ENCODE measurements at regions not wholly inside any gene's neighbourhood (a gene's known extent, or its start where the extent isn't known, plus 50 kb on each side); places are given as distances from the start of the nearest gene placed in this dataset.

DNA sequence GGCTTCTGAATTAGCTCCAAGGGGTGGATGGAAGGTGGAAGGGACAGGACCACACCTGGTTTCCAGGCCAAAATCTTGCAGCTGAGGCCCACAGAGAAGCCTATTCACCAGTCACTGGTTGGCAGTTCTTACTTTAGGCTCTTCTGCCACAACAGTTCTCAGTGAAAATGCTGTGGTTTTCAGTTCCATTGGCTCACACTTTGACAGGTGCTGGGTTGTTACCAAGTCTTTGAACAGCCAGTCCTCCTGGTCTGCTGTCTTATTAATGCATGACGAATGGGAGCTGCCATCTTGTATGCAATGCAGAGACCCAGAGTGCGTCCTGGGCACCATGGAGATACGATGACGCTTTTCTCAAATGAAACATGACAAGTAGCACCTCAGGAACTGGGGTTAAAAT lies 232.0 kb upstream of the ZBED5 start:
- H3K4me3 ChIP-seq = no peak overlapping the region
- 89% methylated on average over 4 of the region's 4 CpGs for WGBS
- H3K4me1 ChIP-seq = no peaks in the 10 kb centered on the region
- no peaks in the 10 kb centered on the region for H3K9me3 ChIP-seq
- intact Hi-C loops (cut with DNase I) = no loop called here
- no peaks in the 10 kb centered on the region for H3K36me3 ChIP-seq
- TF ChIP-seq EP300 (IDR thresholded peaks at IDR 0.05) (no peak), POLR2A (IDR thresholded peaks at IDR 0.05; ENCODE audit: low read depth) (no peak), POLR2AphosphoS5 (IDR thresholded peaks at IDR 0.05) (no peak)
- TF ChIP-seq, protein P1, sequence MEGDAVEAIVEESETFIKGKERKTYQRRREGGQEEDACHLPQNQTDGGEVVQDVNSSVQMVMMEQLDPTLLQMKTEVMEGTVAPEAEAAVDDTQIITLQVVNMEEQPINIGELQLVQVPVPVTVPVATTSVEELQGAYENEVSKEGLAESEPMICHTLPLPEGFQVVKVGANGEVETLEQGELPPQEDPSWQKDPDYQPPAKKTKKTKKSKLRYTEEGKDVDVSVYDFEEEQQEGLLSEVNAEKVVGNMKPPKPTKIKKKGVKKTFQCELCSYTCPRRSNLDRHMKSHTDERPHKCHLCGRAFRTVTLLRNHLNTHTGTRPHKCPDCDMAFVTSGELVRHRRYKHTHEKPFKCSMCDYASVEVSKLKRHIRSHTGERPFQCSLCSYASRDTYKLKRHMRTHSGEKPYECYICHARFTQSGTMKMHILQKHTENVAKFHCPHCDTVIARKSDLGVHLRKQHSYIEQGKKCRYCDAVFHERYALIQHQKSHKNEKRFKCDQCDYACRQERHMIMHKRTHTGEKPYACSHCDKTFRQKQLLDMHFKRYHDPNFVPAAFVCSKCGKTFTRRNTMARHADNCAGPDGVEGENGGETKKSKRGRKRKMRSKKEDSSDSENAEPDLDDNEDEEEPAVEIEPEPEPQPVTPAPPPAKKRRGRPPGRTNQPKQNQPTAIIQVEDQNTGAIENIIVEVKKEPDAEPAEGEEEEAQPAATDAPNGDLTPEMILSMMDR (IDR thresholded peaks at IDR 0.05) = no peak
- peak; percentile 50 for DNase-seq (ENCODE audit: extremely low spot score)
- no peaks in the 10 kb centered on the region for H3K27me3 ChIP-seq
- H3K27ac ChIP-seq (replicated peaks in 1 of 4) = no peak overlapping the region

DNA sequence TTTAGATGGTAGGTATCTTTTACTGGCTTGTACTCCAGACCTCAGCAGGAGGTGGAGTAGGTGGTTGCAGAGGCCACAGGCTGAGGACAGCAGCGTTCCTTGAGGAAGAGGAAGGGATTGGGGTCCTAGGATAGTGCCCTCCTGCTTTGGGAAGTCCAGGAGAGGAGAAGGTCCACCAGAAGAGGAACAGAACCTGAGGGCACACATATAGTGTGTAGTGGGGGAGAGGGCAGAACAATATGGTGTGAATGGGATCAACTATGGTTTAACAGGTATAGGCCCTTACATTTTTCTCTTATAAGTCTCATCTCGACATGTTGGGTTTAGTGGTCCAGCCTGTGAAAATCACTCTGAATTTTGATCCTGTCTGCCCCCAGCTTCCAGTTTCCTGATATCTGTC lies 229.1 kb upstream of the ZBED5 start:
- no peak overlapping the region for H3K27ac ChIP-seq (replicated peaks in 1 of 4)
- 94% methylated on average over 2 of the region's 2 CpGs for WGBS
- H3K4me3 ChIP-seq = no peak overlapping the region
- H3K4me1 ChIP-seq = peaks cover 0 to 16% (median 12%) of the 10 kb centered on the region in 4 donors
- intact Hi-C loops (cut with DNase I) = no loop called here
- no peaks in the 10 kb centered on the region for H3K36me3 ChIP-seq
- TF ChIP-seq POLR2AphosphoS5 (IDR thresholded peaks at IDR 0.05) (no peak), POLR2A (IDR thresholded peaks at IDR 0.05; ENCODE audit: low read depth) (no peak), EP300 (IDR thresholded peaks at IDR 0.05) (no peak)
- TF ChIP-seq, protein P1 (IDR thresholded peaks at IDR 0.05) = no peak
- peak; percentile 68 for DNase-seq (ENCODE audit: extremely low spot score)
- no peaks in the 10 kb centered on the region for H3K9me3 ChIP-seq
- H3K27me3 ChIP-seq = no peaks in the 10 kb centered on the region

DNA sequence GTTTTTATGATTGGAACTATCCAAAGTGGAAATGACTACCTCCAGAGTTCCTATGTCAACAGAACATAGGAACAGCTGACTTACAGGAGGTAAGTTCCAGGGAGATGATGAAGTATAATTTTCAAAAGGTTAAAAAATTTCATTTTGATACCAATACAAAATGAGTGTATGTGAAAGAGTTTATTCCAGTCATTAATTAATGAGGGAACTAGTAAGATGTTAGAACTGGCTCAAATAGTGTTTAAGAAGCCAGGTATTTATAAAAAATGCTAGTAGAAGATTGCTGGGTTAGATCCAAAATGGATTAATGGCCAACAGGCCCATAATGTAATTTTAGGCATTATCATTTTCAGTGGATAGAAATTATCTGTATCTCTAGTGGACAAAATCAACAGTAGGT lies 227.7 kb upstream of the ZBED5 start:
- Histone ChIP-seq H3K27ac (replicated peaks in 1 of 4) (no peak overlapping the region), H3K36me3 (no peaks in the 10 kb centered on the region), H3K4me3 (no peak overlapping the region), H3K9me3 (no peaks in the 10 kb centered on the region), H3K4me1 (peaks cover 6 to 30% (median 24%) of the 10 kb centered on the region in 4 donors), H3K27me3 (no peaks in the 10 kb centered on the region)
- intact Hi-C loops (cut with DNase I) = no loop called here
- TF ChIP-seq, protein P1 (IDR thresholded peaks at IDR 0.05) = no peak
- TF ChIP-seq EP300 (IDR thresholded peaks at IDR 0.05) = no peak
- TF ChIP-seq POLR2A (IDR thresholded peaks at IDR 0.05; ENCODE audit: low read depth) = no peak
- TF ChIP-seq POLR2AphosphoS5 (IDR thresholded peaks at IDR 0.05) = no peak
- DNase-seq (ENCODE audit: extremely low spot score) = no peak

DNA sequence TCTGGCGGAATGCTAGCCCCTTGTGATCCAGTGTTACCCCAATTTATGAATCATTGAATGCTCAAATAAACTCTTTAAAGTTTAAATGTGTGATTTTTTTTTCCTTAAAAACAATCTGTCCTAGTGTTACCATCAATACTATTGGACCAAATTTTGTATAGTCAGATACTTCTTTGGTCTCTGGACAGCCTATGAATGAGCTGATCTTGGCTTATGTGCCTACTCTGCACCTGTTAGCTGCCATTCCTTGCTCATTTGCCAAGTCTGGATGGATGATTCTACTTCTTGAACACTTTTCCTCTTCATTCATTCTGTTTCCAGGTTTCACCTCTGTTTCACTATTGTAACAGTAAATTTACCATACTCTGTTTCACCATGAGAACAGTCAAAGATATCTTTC lies 226.5 kb upstream of the ZBED5 start:
- Histone ChIP-seq H3K4me1 (peaks cover 6 to 35% (median 25%) of the 10 kb centered on the region in 4 donors), H3K27me3 (no peaks in the 10 kb centered on the region), H3K36me3 (no peaks in the 10 kb centered on the region), H3K4me3 (no peak overlapping the region), H3K9me3 (no peaks in the 10 kb centered on the region), H3K27ac (replicated peaks in 1 of 4) (no peak overlapping the region)
- 84% methylated on average over 1 of the region's 1 CpG for WGBS
- DNase-seq (ENCODE audit: extremely low spot score) = no peak
- intact Hi-C loops (cut with DNase I) = loop anchor here (5.0 kb wide), 1 partner anchor 47 kb away; no protein-coding TSS in a partner anchor
- TF ChIP-seq POLR2A (IDR thresholded peaks at IDR 0.05; ENCODE audit: low read depth) (no peak), EP300 (IDR thresholded peaks at IDR 0.05) (no peak), POLR2AphosphoS5 (IDR thresholded peaks at IDR 0.05) (no peak)
- TF ChIP-seq, protein P1 (IDR thresholded peaks at IDR 0.05) = no peak

DNA sequence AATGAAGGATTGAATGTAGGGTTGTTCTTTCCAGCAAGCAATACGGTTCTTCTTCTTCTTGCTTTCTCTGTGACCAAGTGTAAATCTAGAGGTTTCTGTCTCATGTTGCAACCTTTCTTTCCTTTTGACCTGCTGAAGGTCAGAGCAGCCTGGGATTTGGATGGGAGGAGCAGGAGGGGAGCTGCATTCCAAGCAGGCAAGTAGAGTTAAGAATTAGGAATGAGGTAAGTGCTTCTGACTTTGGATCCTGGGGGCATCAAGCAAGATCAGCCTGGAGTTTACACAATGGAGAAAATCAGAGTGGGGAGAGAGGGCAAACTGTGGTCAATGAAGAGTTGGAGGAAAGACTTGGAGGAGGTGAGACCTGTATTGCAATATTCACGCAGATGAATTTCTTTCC lies 225.6 kb upstream of the ZBED5 start:
- intact Hi-C loops (cut with DNase I) = loop anchor here (5.0 kb wide), 1 partner anchor 46 kb away; no protein-coding TSS in a partner anchor
- no peaks in the 10 kb centered on the region for H3K36me3 ChIP-seq
- DNase-seq (ENCODE audit: extremely low spot score) = no peak
- no peak overlapping the region for H3K4me3 ChIP-seq
- WGBS = 94% methylated on average over 2 of the region's 2 CpGs
- peaks cover 6 to 35% (median 25%) of the 10 kb centered on the region in 4 donors for H3K4me1 ChIP-seq
- H3K27me3 ChIP-seq = no peaks in the 10 kb centered on the region
- H3K27ac ChIP-seq (replicated peaks in 1 of 4) = no peak overlapping the region
- TF ChIP-seq, protein P1 (IDR thresholded peaks at IDR 0.05) = no peak
- TF ChIP-seq POLR2AphosphoS5 (IDR thresholded peaks at IDR 0.05) = no peak
- no peak for TF ChIP-seq EP300 (IDR thresholded peaks at IDR 0.05)
- no peak for TF ChIP-seq POLR2A (IDR thresholded peaks at IDR 0.05; ENCODE audit: low read depth)
- H3K9me3 ChIP-seq = no peaks in the 10 kb centered on the region

All from esophagus muscularis mucosa (tissue), 4 donors.